ENCODE measurements at regions not wholly inside any gene's neighbourhood (a gene's known extent, or its start where the extent isn't known, plus 50 kb on each side); places are given as distances from the start of the nearest gene placed in this dataset.

DNA sequence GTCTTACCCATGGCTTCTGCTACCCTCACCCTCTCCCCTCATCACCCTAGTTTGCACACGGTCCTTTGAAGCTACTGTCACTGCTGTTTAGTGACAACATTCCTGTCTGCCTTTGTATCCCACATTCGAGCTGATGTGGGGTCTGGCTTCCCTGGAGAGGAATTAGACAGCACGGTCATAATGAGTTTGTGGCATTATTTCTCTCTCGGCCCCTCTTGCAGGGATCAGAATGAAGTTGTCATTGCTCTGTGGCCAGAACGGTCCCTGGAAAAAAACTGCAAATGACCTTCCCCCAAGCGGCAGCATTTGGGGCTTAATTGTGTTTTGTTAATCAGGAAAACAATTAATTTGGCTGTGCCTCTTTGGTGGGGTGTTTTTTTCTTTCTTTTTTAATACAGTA, 317.2 kb upstream of the PODXL start:
- Histone ChIP-seq H3K27me3 (ENCODE audit: insufficient read depth, poor library complexity, severe bottlenecking) (no peaks in the 10 kb centered on the region), H3K4me3 (replicated peaks; ENCODE audit: insufficient read depth, low read length) (no peak overlapping the region), H3K27ac (replicated peaks) (no peak overlapping the region)
- TF ChIP-seq, protein P1, sequence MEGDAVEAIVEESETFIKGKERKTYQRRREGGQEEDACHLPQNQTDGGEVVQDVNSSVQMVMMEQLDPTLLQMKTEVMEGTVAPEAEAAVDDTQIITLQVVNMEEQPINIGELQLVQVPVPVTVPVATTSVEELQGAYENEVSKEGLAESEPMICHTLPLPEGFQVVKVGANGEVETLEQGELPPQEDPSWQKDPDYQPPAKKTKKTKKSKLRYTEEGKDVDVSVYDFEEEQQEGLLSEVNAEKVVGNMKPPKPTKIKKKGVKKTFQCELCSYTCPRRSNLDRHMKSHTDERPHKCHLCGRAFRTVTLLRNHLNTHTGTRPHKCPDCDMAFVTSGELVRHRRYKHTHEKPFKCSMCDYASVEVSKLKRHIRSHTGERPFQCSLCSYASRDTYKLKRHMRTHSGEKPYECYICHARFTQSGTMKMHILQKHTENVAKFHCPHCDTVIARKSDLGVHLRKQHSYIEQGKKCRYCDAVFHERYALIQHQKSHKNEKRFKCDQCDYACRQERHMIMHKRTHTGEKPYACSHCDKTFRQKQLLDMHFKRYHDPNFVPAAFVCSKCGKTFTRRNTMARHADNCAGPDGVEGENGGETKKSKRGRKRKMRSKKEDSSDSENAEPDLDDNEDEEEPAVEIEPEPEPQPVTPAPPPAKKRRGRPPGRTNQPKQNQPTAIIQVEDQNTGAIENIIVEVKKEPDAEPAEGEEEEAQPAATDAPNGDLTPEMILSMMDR (IDR thresholded peaks at IDR 0.05; ENCODE audit: insufficient read depth, low read length): no peak
- TF ChIP-seq GABPA (IDR thresholded peaks at IDR 0.05; ENCODE audit: low read depth) (no peak), SPI1 (IDR thresholded peaks at IDR 0.05; ENCODE audit: borderline replicate concordance, low read depth) (no peak), POLR2AphosphoS5 (IDR thresholded peaks at IDR 0.05; ENCODE audit: low read depth) (no peak)
- TF ChIP-seq, protein P2, sequence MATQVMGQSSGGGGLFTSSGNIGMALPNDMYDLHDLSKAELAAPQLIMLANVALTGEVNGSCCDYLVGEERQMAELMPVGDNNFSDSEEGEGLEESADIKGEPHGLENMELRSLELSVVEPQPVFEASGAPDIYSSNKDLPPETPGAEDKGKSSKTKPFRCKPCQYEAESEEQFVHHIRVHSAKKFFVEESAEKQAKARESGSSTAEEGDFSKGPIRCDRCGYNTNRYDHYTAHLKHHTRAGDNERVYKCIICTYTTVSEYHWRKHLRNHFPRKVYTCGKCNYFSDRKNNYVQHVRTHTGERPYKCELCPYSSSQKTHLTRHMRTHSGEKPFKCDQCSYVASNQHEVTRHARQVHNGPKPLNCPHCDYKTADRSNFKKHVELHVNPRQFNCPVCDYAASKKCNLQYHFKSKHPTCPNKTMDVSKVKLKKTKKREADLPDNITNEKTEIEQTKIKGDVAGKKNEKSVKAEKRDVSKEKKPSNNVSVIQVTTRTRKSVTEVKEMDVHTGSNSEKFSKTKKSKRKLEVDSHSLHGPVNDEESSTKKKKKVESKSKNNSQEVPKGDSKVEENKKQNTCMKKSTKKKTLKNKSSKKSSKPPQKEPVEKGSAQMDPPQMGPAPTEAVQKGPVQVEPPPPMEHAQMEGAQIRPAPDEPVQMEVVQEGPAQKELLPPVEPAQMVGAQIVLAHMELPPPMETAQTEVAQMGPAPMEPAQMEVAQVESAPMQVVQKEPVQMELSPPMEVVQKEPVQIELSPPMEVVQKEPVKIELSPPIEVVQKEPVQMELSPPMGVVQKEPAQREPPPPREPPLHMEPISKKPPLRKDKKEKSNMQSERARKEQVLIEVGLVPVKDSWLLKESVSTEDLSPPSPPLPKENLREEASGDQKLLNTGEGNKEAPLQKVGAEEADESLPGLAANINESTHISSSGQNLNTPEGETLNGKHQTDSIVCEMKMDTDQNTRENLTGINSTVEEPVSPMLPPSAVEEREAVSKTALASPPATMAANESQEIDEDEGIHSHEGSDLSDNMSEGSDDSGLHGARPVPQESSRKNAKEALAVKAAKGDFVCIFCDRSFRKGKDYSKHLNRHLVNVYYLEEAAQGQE (IDR thresholded peaks at IDR 0.05; ENCODE audit: insufficient replicate concordance, low read depth): no peak
- DNase-seq (ENCODE audit: low read depth in 1 of 2, low spot score in 1 of 2): no peak

DNA sequence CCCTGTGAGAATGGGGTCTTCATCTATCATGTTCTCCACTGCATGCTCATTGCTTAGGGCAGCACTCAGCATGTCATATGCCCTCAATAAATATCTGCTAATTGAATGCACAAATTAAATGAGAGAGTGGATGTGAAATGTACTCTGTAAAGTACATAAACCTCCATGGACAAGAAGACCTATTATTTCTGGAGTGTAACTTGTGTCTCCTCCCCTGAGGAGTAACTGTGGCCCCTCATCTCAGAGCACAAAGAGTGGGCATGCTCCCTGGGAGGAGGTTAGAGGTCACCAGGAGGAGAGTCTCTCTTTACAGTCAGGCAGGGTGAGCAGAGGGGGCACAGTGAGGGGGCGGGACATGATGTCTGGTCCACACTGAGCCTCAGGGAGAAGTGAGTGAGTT, 313.6 kb upstream of the PODXL start:
- Histone ChIP-seq H3K4me3 (replicated peaks; ENCODE audit: insufficient read depth, low read length) (no peak overlapping the region), H3K27me3 (ENCODE audit: insufficient read depth, poor library complexity, severe bottlenecking) (no peaks in the 10 kb centered on the region), H3K27ac (replicated peaks) (no peak overlapping the region)
- TF ChIP-seq SPI1 (IDR thresholded peaks at IDR 0.05; ENCODE audit: borderline replicate concordance, low read depth) (no peak), GABPA (IDR thresholded peaks at IDR 0.05; ENCODE audit: low read depth) (no peak), POLR2AphosphoS5 (IDR thresholded peaks at IDR 0.05; ENCODE audit: low read depth) (no peak)
- TF ChIP-seq, protein P2 (IDR thresholded peaks at IDR 0.05; ENCODE audit: insufficient replicate concordance, low read depth): no peak
- TF ChIP-seq, protein P1 (IDR thresholded peaks at IDR 0.05; ENCODE audit: insufficient read depth, low read length): no peak
- no peak for DNase-seq (ENCODE audit: low read depth in 1 of 2, low spot score in 1 of 2)

DNA sequence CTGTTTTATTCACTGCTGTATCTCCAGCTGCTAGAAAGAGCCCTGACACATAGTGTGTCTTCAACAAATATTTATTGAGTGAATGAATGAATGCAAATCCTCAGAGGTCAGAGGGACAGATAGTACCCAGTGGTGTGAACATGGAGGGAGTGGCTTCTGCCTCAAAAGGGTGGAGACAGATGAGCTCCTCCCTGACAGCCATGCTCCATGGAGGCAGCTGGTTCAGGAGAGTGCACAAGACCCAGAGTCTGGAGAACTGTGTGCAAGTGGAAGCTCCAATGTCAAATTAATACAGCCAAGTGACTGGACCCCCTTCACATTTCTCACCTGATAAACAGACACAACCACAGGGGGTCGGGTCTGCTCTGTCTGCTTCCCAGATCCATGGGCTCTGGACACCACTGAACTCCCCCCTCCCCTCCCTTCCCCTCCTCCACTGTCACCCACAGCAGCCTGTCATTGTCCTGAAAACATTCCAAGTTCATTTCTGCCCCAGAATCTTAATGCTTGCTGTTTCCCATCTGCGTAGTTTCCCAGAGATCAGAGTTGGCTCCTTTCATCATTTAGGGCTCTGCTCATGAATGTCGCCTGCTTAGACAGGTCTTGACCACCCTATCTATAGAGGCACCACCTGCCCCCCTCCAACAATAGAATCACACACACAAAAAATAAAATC, 312.9 kb upstream of the PODXL start:
- Histone ChIP-seq H3K27me3 (ENCODE audit: insufficient read depth, poor library complexity, severe bottlenecking) (no peaks in the 10 kb centered on the region), H3K27ac (replicated peaks) (no peak overlapping the region), H3K4me3 (replicated peaks; ENCODE audit: insufficient read depth, low read length) (no peak overlapping the region)
- TF ChIP-seq, protein P1 (IDR thresholded peaks at IDR 0.05; ENCODE audit: insufficient read depth, low read length): no peak
- TF ChIP-seq, protein P2 (IDR thresholded peaks at IDR 0.05; ENCODE audit: insufficient replicate concordance, low read depth): no peak
- TF ChIP-seq GABPA (IDR thresholded peaks at IDR 0.05; ENCODE audit: low read depth) (no peak), POLR2AphosphoS5 (IDR thresholded peaks at IDR 0.05; ENCODE audit: low read depth) (no peak), SPI1 (IDR thresholded peaks at IDR 0.05; ENCODE audit: borderline replicate concordance, low read depth) (no peak)
- DNase-seq (ENCODE audit: low read depth in 1 of 2, low spot score in 1 of 2): no peak
